Neural progenitor cell (in vitro differentiated cells): ENCODE measurements at regions not wholly inside any gene's neighbourhood (a gene's known extent, or its start where the extent isn't known, plus 50 kb on each side); places are given as distances from the start of the nearest gene placed in this dataset.

Experiments
- DNase-seq: peaks from one replicate; pipeline ENCODE4 v3.0.0-alpha.2; 2016; ENCODE audit warnings: low spot score
- H2AFZ ChIP-seq: fragments of 200-600 bp; sonication (generic); replicated peaks from 2 replicates; pipeline ENCODE4 v1.6.1; 2016; ENCODE audit warnings: antibody characterized with exemption
- H3F3A ChIP-seq: fragments of 200-600 bp; sonication (generic); 2 replicates; pipeline ENCODE4 v1.6.1; 2016; ENCODE audit warnings: antibody characterized with exemption, low read depth
- H3K27ac ChIP-seq: fragments of 200-600 bp; sonication (generic); 2 replicates; pipeline ENCODE4 v1.5.1; 2016; ENCODE audit warnings: mild to moderate bottlenecking
- H3K27me3 ChIP-seq: fragments of 200-600 bp; sonication (generic); 2 replicates; pipeline ENCODE4 v1.6.1; 2016; ENCODE audit warnings: mild to moderate bottlenecking, moderate library complexity
- H3K36me3 ChIP-seq: fragments of 200-600 bp; sonication (generic); 2 replicates; pipeline ENCODE4 v1.5.1; 2016
- H3K4me1 ChIP-seq: fragments of 200-600 bp; sonication (generic); 2 replicates; pipeline ENCODE4 v1.6.1; 2016; ENCODE audit warnings: mixed run types
- H3K4me2 ChIP-seq: fragments of 200-600 bp; sonication (generic); 2 replicates; pipeline ENCODE4 v1.6.1; 2016
- H3K4me3 ChIP-seq: fragments of 200-600 bp; sonication (generic); 2 replicates; pipeline ENCODE4 v1.5.1; 2016
- H3K79me2 ChIP-seq: fragments of 200-600 bp; sonication (generic); 2 replicates; pipeline ENCODE4 v1.6.1; 2016; ENCODE audit warnings: low read depth
- H3K9ac ChIP-seq: fragments of 200-600 bp; sonication (generic); 2 replicates; pipeline ENCODE4 v1.6.1; 2016
- H3K9me3 ChIP-seq: fragments of 200-600 bp; sonication (generic); 2 replicates; pipeline ENCODE4 v1.5.1; 2016; ENCODE audit warnings: low read depth
- H4K20me1 ChIP-seq: fragments of 200-600 bp; sonication (generic); 2 replicates; pipeline ENCODE4 v1.6.1; 2016; ENCODE audit warnings: low read depth
- H3K27ac Mint-ChIP-seq: 3 replicates; pipeline ENCODE4 v1.8.0; 2021; ENCODE audit warnings: mixed read lengths
- H3K27me3 Mint-ChIP-seq: 2 replicates; pipeline ENCODE4 v1.8.0; 2022; ENCODE audit warnings: low read depth, mild to moderate bottlenecking, inconsistent platforms, moderate library complexity, mixed read lengths; ENCODE audit not compliant: insufficient read depth
- H3K36me3 Mint-ChIP-seq: 3 replicates; pipeline ENCODE4 v1.8.0; 2021; ENCODE audit warnings: mixed read lengths
- H3K4me1 Mint-ChIP-seq: 3 replicates; pipeline ENCODE4 v1.8.0; 2021; ENCODE audit warnings: mixed read lengths
- H3K4me3 Mint-ChIP-seq: 3 replicates; pipeline ENCODE4 v1.8.0; 2021; ENCODE audit warnings: mild to moderate bottlenecking, moderate library complexity, mixed read lengths
- H3K9me3 Mint-ChIP-seq: 3 replicates; pipeline ENCODE4 v1.8.0; 2020; ENCODE audit warnings: mixed read lengths
- EZH2 ChIP-seq: fragments of 200-600 bp; sonication (generic); IDR thresholded peaks from 2 replicates; pipeline ENCODE4 v1.6.1; 2017; ENCODE audit warnings: antibody characterized with exemption, mild to moderate bottlenecking, moderate library complexity
- EZH2phosphoT487 ChIP-seq: fragments of 200-600 bp; sonication (generic); IDR thresholded peaks from 2 replicates; pipeline ENCODE4 v1.6.1; 2017; ENCODE audit warnings: antibody characterized with exemption
- TF ChIP-seq, protein P1 (sequence below): fragments of 200-600 bp; sonication (generic); IDR thresholded peaks from 2 replicates; pipeline ENCODE4 v1.5.1; 2017; ENCODE audit warnings: antibody characterized with exemption, mild to moderate bottlenecking

DNA sequence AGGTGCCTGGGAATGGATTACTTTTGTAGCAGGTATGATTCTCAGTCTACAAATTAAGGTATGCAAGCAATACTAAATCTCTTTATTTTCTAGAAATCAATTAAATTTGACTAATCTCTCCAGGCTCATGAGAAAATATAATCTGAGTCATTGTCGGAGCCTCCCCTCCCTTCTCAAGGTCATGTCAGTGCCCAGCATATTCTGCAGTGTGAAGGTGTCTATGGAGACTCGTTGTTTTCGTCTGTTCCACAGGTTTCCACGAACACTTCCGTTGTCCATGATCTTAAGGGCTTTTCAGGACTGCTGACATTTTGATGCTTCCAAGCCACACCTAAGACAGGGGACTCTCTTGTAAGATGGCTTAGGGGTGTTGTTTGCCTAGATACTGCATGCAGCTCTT is 56.6 kb upstream of the SCOC start:
- no peaks in the 10 kb centered on the region for H3K27me3 Mint-ChIP-seq
- Histone ChIP-seq H2AFZ (no peak overlapping the region), H3K4me3 (no peak overlapping the region), H3F3A (peaks cover 13% of the 10 kb centered on the region), H3K27me3 (peaks cover 28% of the 10 kb centered on the region), H3K9ac (no peak overlapping the region), H3K4me1 (peaks cover 23% of the 10 kb centered on the region), H3K9me3 (peaks cover 3% of the 10 kb centered on the region), H3K79me2 (no peaks in the 10 kb centered on the region), H3K27ac (no peak overlapping the region), H3K4me2 (no peak overlapping the region), H4K20me1 (no peaks in the 10 kb centered on the region), H3K36me3 (no peaks in the 10 kb centered on the region)
- DNase-seq, result no peak
- peaks cover 9% of the 10 kb centered on the region for H3K9me3 Mint-ChIP-seq
- H3K27ac Mint-ChIP-seq, result no peak overlapping the region
- no peaks in the 10 kb centered on the region for H3K36me3 Mint-ChIP-seq
- no peak for TF ChIP-seq EZH2phosphoT487
- TF ChIP-seq, protein P1, sequence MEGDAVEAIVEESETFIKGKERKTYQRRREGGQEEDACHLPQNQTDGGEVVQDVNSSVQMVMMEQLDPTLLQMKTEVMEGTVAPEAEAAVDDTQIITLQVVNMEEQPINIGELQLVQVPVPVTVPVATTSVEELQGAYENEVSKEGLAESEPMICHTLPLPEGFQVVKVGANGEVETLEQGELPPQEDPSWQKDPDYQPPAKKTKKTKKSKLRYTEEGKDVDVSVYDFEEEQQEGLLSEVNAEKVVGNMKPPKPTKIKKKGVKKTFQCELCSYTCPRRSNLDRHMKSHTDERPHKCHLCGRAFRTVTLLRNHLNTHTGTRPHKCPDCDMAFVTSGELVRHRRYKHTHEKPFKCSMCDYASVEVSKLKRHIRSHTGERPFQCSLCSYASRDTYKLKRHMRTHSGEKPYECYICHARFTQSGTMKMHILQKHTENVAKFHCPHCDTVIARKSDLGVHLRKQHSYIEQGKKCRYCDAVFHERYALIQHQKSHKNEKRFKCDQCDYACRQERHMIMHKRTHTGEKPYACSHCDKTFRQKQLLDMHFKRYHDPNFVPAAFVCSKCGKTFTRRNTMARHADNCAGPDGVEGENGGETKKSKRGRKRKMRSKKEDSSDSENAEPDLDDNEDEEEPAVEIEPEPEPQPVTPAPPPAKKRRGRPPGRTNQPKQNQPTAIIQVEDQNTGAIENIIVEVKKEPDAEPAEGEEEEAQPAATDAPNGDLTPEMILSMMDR, result no peak
- no peak for TF ChIP-seq EZH2
- peaks cover 30% of the 10 kb centered on the region for H3K4me1 Mint-ChIP-seq
- H3K4me3 Mint-ChIP-seq, result no peak overlapping the region

DNA sequence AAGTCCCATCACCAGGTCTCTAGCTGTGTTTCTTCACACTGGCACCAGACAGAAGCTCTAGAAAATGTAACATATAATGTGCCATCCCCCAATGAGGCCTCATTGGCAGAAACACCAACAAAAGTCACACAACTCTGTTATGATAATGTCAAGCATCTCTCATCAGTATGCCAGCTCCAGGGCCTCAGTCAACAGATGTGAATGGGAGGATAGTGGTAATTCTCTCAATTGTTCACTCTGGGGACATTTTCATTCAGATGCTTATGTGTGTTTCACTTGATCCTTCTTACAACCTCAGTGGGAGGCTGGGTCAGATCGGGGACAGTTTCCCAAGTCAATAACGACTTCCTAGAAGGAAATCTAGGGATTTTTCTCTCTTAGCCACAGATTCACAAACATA is 57.5 kb upstream of the SCOC start:
- Mint-ChIP-seq H3K9me3 (peaks cover 5% of the 10 kb centered on the region), H3K27ac (no peak overlapping the region), H3K27me3 (no peaks in the 10 kb centered on the region), H3K36me3 (no peaks in the 10 kb centered on the region), H3K4me1 (peaks cover 30% of the 10 kb centered on the region), H3K4me3 (no peak overlapping the region)
- Histone ChIP-seq H3K9me3 (no peaks in the 10 kb centered on the region), H3K27ac (no peak overlapping the region), H3K27me3 (peaks cover 28% of the 10 kb centered on the region), H3K36me3 (no peaks in the 10 kb centered on the region), H3K79me2 (no peaks in the 10 kb centered on the region), H3F3A (peaks cover 13% of the 10 kb centered on the region), H2AFZ (no peak overlapping the region), H4K20me1 (no peaks in the 10 kb centered on the region), H3K4me3 (peak overlapping the region; percentile 17), H3K9ac (no peak overlapping the region), H3K4me1 (peaks cover 23% of the 10 kb centered on the region), H3K4me2 (peak overlapping the region; percentile 52)
- TF ChIP-seq EZH2, result no peak
- DNase-seq, result peak; percentile 54

DNA sequence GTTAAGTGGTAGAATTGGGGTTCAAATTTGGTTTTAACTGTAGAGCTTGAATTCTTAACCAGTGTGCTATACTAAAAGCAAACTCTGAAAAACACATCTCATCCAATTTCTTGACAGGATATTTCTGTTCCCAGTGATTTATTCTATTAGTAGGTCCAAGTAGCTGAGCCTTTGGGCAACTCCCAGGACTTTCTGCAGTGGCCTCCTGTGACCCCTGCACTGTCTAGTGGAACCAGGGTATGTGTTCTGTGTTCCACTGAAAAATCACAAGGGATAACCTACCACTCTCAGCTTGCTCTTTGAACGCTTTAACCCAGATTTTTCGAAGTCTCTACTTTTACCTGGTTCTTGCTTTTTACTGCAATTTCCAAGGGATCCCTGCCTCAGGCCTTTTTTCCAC is 58.0 kb upstream of the SCOC start:
- TF ChIP-seq, protein P1, result no peak
- TF ChIP-seq EZH2 (no peak), EZH2phosphoT487 (no peak)
- Mint-ChIP-seq H3K27me3 (no peaks in the 10 kb centered on the region), H3K4me3 (no peak overlapping the region), H3K9me3 (peaks cover 2% of the 10 kb centered on the region), H3K36me3 (no peaks in the 10 kb centered on the region), H3K4me1 (peaks cover 30% of the 10 kb centered on the region), H3K27ac (no peak overlapping the region)
- Histone ChIP-seq H3K27me3 (peaks cover 30% of the 10 kb centered on the region), H4K20me1 (no peaks in the 10 kb centered on the region), H3K27ac (no peak overlapping the region), H3K79me2 (no peaks in the 10 kb centered on the region), H3K4me2 (peak overlapping the region; percentile 52), H3F3A (peaks cover 13% of the 10 kb centered on the region), H3K4me3 (no peak overlapping the region), H3K9ac (no peak overlapping the region), H3K36me3 (no peaks in the 10 kb centered on the region), H3K9me3 (no peaks in the 10 kb centered on the region), H2AFZ (no peak overlapping the region), H3K4me1 (peaks cover 23% of the 10 kb centered on the region)
- no peak for DNase-seq

DNA sequence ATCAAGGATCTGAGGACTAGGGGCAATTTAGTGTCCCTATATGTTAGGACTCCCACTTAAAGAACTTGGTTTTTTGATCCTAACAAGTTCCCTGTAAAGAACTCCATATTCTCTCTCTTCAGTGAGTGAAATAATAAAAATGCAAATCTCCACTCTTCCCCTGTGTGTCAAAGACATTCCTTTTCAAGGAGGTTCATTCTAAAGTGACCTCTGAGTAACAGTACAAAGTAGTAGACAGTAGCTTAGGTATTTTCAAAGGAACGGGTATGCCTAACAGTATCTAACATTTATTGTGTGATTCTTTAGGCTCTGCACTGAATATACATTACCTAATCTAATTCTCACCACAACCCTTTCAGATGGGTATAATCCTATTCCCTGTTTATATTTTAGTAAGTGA is 58.4 kb upstream of the SCOC start:
- DNase-seq, result no peak
- H3F3A ChIP-seq, result peaks cover 13% of the 10 kb centered on the region
- TF ChIP-seq, protein P1, result no peak
- TF ChIP-seq EZH2 (no peak), EZH2phosphoT487 (no peak)
- H3K4me3 ChIP-seq, result no peak overlapping the region
- peaks cover 33% of the 10 kb centered on the region for H3K27me3 ChIP-seq
- Mint-ChIP-seq H3K36me3 (no peaks in the 10 kb centered on the region), H3K4me1 (peaks cover 30% of the 10 kb centered on the region), H3K27me3 (no peaks in the 10 kb centered on the region), H3K27ac (no peak overlapping the region), H3K4me3 (no peak overlapping the region), H3K9me3 (no peaks in the 10 kb centered on the region)
- no peaks in the 10 kb centered on the region for H3K9me3 ChIP-seq
- no peak overlapping the region for H3K27ac ChIP-seq
- no peaks in the 10 kb centered on the region for H3K36me3 ChIP-seq
- H3K4me2 ChIP-seq, result no peak overlapping the region
- no peak overlapping the region for H3K9ac ChIP-seq
- no peaks in the 10 kb centered on the region for H4K20me1 ChIP-seq
- no peak overlapping the region for H2AFZ ChIP-seq
- peaks cover 23% of the 10 kb centered on the region for H3K4me1 ChIP-seq
- no peaks in the 10 kb centered on the region for H3K79me2 ChIP-seq
